ENCODE measurements at regions not wholly inside any gene's neighbourhood (a gene's known extent, or its start where the extent isn't known, plus 50 kb on each side); places are given as distances from the start of the nearest gene placed in this dataset.

- H3K27ac Mint-ChIP-seq, result no peak overlapping the region
- no peaks in the 10 kb centered on the region for H3K36me3 Mint-ChIP-seq
- DNase-seq (ENCODE audit: low spot score in 2 of 2) (no peak), ATAC-seq (no peak)
- peaks cover 0 to 12% of the 10 kb centered on the region in 2 donors for H3K9me3 Mint-ChIP-seq
These were observed 75.2 kb upstream of the TSPAN5 start for GRCh38 chr4:98733601-98734000.

- peaks cover 11 to 18% of the 10 kb centered on the region in 2 donors for H3K36me3 Mint-ChIP-seq
- ATAC-seq (no peak), DNase-seq (ENCODE audit: low spot score in 2 of 2) (no peak)
- H3K9me3 Mint-ChIP-seq, result peaks cover 17 to 20% of the 10 kb centered on the region in 2 donors
- no peak overlapping the region for H3K27ac Mint-ChIP-seq
These were observed 70.5 kb upstream of the TSPAN5 start for GRCh38 chr4:98728871-98729270.

- ATAC-seq (peak in 1 of 2 donors; percentile 62), DNase-seq (ENCODE audit: low spot score in 2 of 2) (no peak)
- Mint-ChIP-seq H3K9me3 (peaks cover 17 to 20% of the 10 kb centered on the region in 2 donors), H3K27ac (no peak overlapping the region), H3K36me3 (peaks cover 12 to 19% of the 10 kb centered on the region in 2 donors)
These were observed 70.0 kb upstream of the TSPAN5 start for GRCh38 chr4:98728433-98728832.

- peaks cover 25 to 26% of the 10 kb centered on the region in 2 donors for H3K9me3 Mint-ChIP-seq
These were observed 63.6 kb upstream of the TSPAN5 start for GRCh38 chr4:98722000-98722399.

GRCh38 chr4:98720871-98721480, 62.6 kb upstream of the TSPAN5 start:
- ATAC-seq (no peak), DNase-seq (ENCODE audit: low spot score in 2 of 2) (no peak)
- no peak overlapping the region for H3K27ac Mint-ChIP-seq
- peaks cover 16 to 25% of the 10 kb centered on the region in 2 donors for H3K36me3 Mint-ChIP-seq
- peaks cover 20 to 24% of the 10 kb centered on the region in 2 donors for H3K9me3 Mint-ChIP-seq

More at GRCh38 chr4:98722000-98722399, 63.6 kb upstream of the TSPAN5 start:
- Mint-ChIP-seq H3K36me3 (peaks cover 16 to 25% of the 10 kb centered on the region in 2 donors), H3K27ac (peak overlapping the region in 1 of 2 donors; percentile 65)
- ATAC-seq (no peak), DNase-seq (ENCODE audit: low spot score in 2 of 2) (no peak)

GRCh38 chr4:98716796-98717195, 58.4 kb upstream of the TSPAN5 start:
- no peak for ATAC-seq
- peaks cover 4 to 6% of the 10 kb centered on the region in 2 donors for H3K36me3 Mint-ChIP-seq
- no peak for DNase-seq (ENCODE audit: low spot score in 2 of 2)
- no peak overlapping the region for H3K27ac Mint-ChIP-seq
- peaks cover 7 to 19% of the 10 kb centered on the region in 2 donors for H3K9me3 Mint-ChIP-seq

GRCh38 chr4:98712607-98713006, 54.2 kb upstream of the TSPAN5 start:
- Mint-ChIP-seq H3K27ac (no peak overlapping the region), H3K36me3 (peaks cover 10 to 11% of the 10 kb centered on the region in 2 donors), H3K9me3 (peaks cover 13 to 23% of the 10 kb centered on the region in 2 donors)
- no peak for DNase-seq (ENCODE audit: low spot score in 2 of 2)
- ATAC-seq, result no peak

GRCh38 chr4:98711526-98711925, 53.1 kb upstream of the TSPAN5 start:
- DNase-seq (ENCODE audit: low spot score in 2 of 2) (no peak), ATAC-seq (no peak)
- Mint-ChIP-seq H3K36me3 (peaks cover 11 to 14% of the 10 kb centered on the region in 2 donors), H3K27ac (no peak overlapping the region), H3K9me3 (peaks cover 18 to 26% of the 10 kb centered on the region in 2 donors)

- Mint-ChIP-seq H3K36me3 (peaks cover 18 to 21% of the 10 kb centered on the region in 2 donors), H3K9me3 (peaks cover 25 to 33% of the 10 kb centered on the region in 2 donors), H3K27ac (no peak overlapping the region)
- no peak for DNase-seq (ENCODE audit: low spot score in 2 of 2)
- ATAC-seq, result no peak
These were observed 52.4 kb upstream of the TSPAN5 start for GRCh38 chr4:98710831-98711230.
